NCI-H1417 (cell line): ENCODE measurements at regions not wholly inside any gene's neighbourhood (a gene's known extent, or its start where the extent isn't known, plus 50 kb on each side); places are given as distances from the start of the nearest gene placed in this dataset.
A peak's percentile ranks its signal among the peaks of the same experiment; 100 is the strongest.
"Not testable (repeated sequence)": the region's sequence is repeated elsewhere in the genome, so short reads cannot be mapped to it uniquely, and the experiment has no call there.

Experiments
- DNase-seq, 3 experiments: peaks; one replicate each; lab custom pipeline; 2025; lab: John Stamatoyannopoulos, UW

- no peak for DNase-seq
Measured at GRCh38 chr4:148649652-148650331, 207.6 kb upstream of the NR3C2 start.

- DNase-seq: no peak
Measured at GRCh38 chr4:148643851-148644250, 201.6 kb upstream of the NR3C2 start.

- DNase-seq: no peak
Measured at GRCh38 chr4:148642907-148643306, 200.7 kb upstream of the NR3C2 start.

GRCh38 chr4:148638079-148638478 is 195.9 kb upstream of the NR3C2 start:
- not testable (repeated sequence) for DNase-seq

- not testable (repeated sequence) for DNase-seq
Measured at GRCh38 chr4:148637453-148637852, 195.2 kb upstream of the NR3C2 start.

GRCh38 chr4:148634476-148634875 is 192.3 kb upstream of the NR3C2 start:
- DNase-seq: no peak

GRCh38 chr4:148633720-148634119 is 191.5 kb upstream of the NR3C2 start:
- no peak for DNase-seq

GRCh38 chr4:148632476-148632875 is 190.3 kb upstream of the NR3C2 start:
- no peak for DNase-seq

GRCh38 chr4:148630051-148630450 is 187.8 kb upstream of the NR3C2 start:
- no peak for DNase-seq

- DNase-seq: no peak
Measured at GRCh38 chr4:148618856-148619255, 176.6 kb upstream of the NR3C2 start.

GRCh38 chr4:148608968-148609367 is 166.8 kb upstream of the NR3C2 start:
- no peak for DNase-seq

- not testable (repeated sequence) for DNase-seq
Measured at GRCh38 chr4:148598418-148599207, 156.4 kb upstream of the NR3C2 start.

- no peak for DNase-seq
Measured at GRCh38 chr4:148589182-148589581, 147.0 kb upstream of the NR3C2 start.

GRCh38 chr4:148575577-148575976 is 133.4 kb upstream of the NR3C2 start:
- DNase-seq: no peak

- DNase-seq: no peak
Measured at GRCh38 chr4:148574911-148575310, 132.7 kb upstream of the NR3C2 start.

GRCh38 chr4:148574502-148574901 is 132.3 kb upstream of the NR3C2 start:
- DNase-seq: no peak

- DNase-seq: no peak
Measured at GRCh38 chr4:148574066-148574465, 131.9 kb upstream of the NR3C2 start.

GRCh38 chr4:148573296-148573695 is 131.1 kb upstream of the NR3C2 start:
- peak in 1 of 3 experiments; percentile 6 for DNase-seq

GRCh38 chr4:148565801-148566200 is 123.6 kb upstream of the NR3C2 start:
- no peak for DNase-seq

GRCh38 chr4:148563684-148564083 is 121.5 kb upstream of the NR3C2 start:
- DNase-seq: no peak

GRCh38 chr4:148561467-148561866 is 119.3 kb upstream of the NR3C2 start:
- DNase-seq: no peak

GRCh38 chr4:148557793-148558192 is 115.6 kb upstream of the NR3C2 start:
- DNase-seq: no peak

- DNase-seq: no peak
Measured at GRCh38 chr4:148550788-148551187, 108.6 kb upstream of the NR3C2 start.
